BLaER1 treated with 17β-estradiol and CSF1 and Interleukin-3, amounts not matched to agents 10 nM and 100 nM (cell line): ENCODE measurements at regions not wholly inside any gene's neighbourhood (a gene's known extent, or its start where the extent isn't known, plus 50 kb on each side); places are given as distances from the start of the nearest gene placed in this dataset.

Source experiments
- H3K27ac ChIP-seq, 11 experiments: shearing (Covaris generic); formaldehyde crosslinking; 2 replicates each; pipeline ENCODE4 v1.8.1; 2022
- H3K27me3 ChIP-seq, 11 experiments: shearing (Covaris generic); formaldehyde crosslinking; 2 replicates each; pipeline ENCODE4 v1.8.1; 2022
- H3K36me3 ChIP-seq, 11 experiments: shearing (Covaris generic); formaldehyde crosslinking; 2 replicates each; pipeline ENCODE4 v1.8.1; 2022
- H3K4me1 ChIP-seq, 10 experiments: shearing (Covaris generic); formaldehyde crosslinking; 2 replicates each; pipeline ENCODE4 v1.8.1; 2022
- H3K4me2 ChIP-seq, 11 experiments: shearing (Covaris generic); formaldehyde crosslinking; 2 replicates each; pipeline ENCODE4 v1.8.1; 2022
- H3K4me3 ChIP-seq, 10 experiments: shearing (Covaris generic); formaldehyde crosslinking; 2 replicates each; pipeline ENCODE4 v1.8.1; 2022
- H3K9ac ChIP-seq, 11 experiments: shearing (Covaris generic); formaldehyde crosslinking; 2 replicates each; pipeline ENCODE4 v1.8.1; 2022
- H3K9me3 ChIP-seq, 11 experiments: shearing (Covaris generic); formaldehyde crosslinking; replicated peaks in 1 of 11; 2 replicates each; pipeline ENCODE4 v1.8.1; 2022
- H4K20me1 ChIP-seq, 11 experiments: shearing (Covaris generic); formaldehyde crosslinking; 2 replicates each; pipeline ENCODE4 v1.8.1; 2022
- Cebpa-rat ChIP-seq, 11 experiments: shearing (Covaris generic); IDR thresholded peaks; 2 replicates each; pipeline ENCODE4 v1.8.1; 2022

- H3K4me1 ChIP-seq = no peaks in the 10 kb centered on the region; a peak in 2 of 20 replicates
- no peak overlapping the region for H3K4me3 ChIP-seq
- H3K36me3 ChIP-seq = no peaks in the 10 kb centered on the region
- H3K9ac ChIP-seq = no peak overlapping the region
- no peak overlapping the region for H3K4me2 ChIP-seq
- H4K20me1 ChIP-seq = no peaks in the 10 kb centered on the region
- H3K27me3 ChIP-seq = no peaks in the 10 kb centered on the region
- TF ChIP-seq Cebpa-rat (IDR thresholded peaks at IDR 0.05) = no peak
- no peak overlapping the region for H3K27ac ChIP-seq
- H3K9me3 ChIP-seq = peaks cover 12 to 28% (median 18%) of the 10 kb centered on the region in 11 experiments; a peak in 20 of 22 replicates
These were observed 916.5 kb downstream of the AACS start for GRCh38 chr12:125981610-125982253.

DNA sequence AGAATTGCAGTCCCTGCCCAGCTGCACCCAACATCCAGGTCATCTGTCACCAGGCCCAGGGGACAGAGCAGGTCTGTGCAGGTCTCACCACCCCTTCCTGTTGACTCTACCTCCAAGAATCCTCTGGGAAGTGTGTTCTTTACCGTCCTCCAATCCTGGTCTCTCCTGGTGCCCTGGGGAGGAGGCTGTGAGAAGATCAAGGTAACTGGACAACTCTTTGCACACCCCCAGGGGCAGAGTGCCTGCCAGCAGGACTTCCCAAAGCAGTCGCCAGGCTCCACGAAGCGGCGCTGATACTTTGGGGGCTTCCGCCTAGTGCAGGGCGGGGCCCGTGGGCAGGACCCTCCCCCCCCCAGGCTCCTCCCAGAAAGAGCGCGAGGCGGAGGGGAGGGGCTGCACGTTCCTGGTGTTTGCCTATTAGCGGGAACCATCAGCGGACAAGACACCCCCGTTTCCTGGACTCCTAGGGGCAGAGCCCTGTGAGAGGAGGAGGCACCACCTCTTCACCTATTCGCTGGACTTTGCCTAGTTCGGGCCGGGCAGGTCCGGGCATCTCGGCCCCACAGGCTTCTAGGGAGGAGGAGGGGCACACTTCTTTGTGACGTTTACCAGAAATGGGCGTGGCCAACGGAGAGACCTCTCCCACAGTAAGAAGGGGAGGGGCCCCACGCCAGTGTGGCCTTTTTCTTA lies 918.0 kb downstream of the AACS start:
- no peak overlapping the region for H3K27ac ChIP-seq
- no peak overlapping the region for H3K9ac ChIP-seq
- no peaks in the 10 kb centered on the region; a peak in 2 of 20 replicates for H3K4me1 ChIP-seq
- no peaks in the 10 kb centered on the region for H3K27me3 ChIP-seq
- no peak overlapping the region for H3K4me2 ChIP-seq
- H3K9me3 ChIP-seq = peaks cover 12 to 28% (median 18%) of the 10 kb centered on the region in 11 experiments; a peak in 20 of 22 replicates
- H4K20me1 ChIP-seq = no peaks in the 10 kb centered on the region
- no peaks in the 10 kb centered on the region for H3K36me3 ChIP-seq
- no peak for TF ChIP-seq Cebpa-rat (IDR thresholded peaks at IDR 0.05)
- H3K4me3 ChIP-seq = no peak overlapping the region

- no peak overlapping the region for H3K4me3 ChIP-seq
- H3K36me3 ChIP-seq = no peaks in the 10 kb centered on the region
- no peak overlapping the region for H3K4me2 ChIP-seq
- no peak for TF ChIP-seq Cebpa-rat (IDR thresholded peaks at IDR 0.05)
- no peaks in the 10 kb centered on the region; a peak in 2 of 20 replicates for H3K4me1 ChIP-seq
- peaks cover 12 to 23% (median 18%) of the 10 kb centered on the region in 11 experiments; a peak in 20 of 22 replicates for H3K9me3 ChIP-seq
- no peaks in the 10 kb centered on the region for H4K20me1 ChIP-seq
- H3K27me3 ChIP-seq = no peaks in the 10 kb centered on the region
- H3K27ac ChIP-seq = no peak overlapping the region
- no peak overlapping the region for H3K9ac ChIP-seq
These were observed 918.7 kb downstream of the AACS start for GRCh38 chr12:125983784-125984500.

- H3K4me3 ChIP-seq = no peak overlapping the region
- TF ChIP-seq Cebpa-rat (IDR thresholded peaks at IDR 0.05) = no peak
- no peaks in the 10 kb centered on the region for H3K4me1 ChIP-seq
- no peak overlapping the region for H3K4me2 ChIP-seq
- peaks cover 7 to 10% (median 9%) of the 10 kb centered on the region in 11 experiments; a peak in 20 of 22 replicates for H3K9me3 ChIP-seq
- H3K27ac ChIP-seq = no peak overlapping the region
- H4K20me1 ChIP-seq = no peaks in the 10 kb centered on the region
- H3K27me3 ChIP-seq = no peaks in the 10 kb centered on the region
- H3K9ac ChIP-seq = no peak overlapping the region
- no peaks in the 10 kb centered on the region for H3K36me3 ChIP-seq
These were observed 923.3 kb downstream of the AACS start for GRCh38 chr12:125988545-125988944.

DNA sequence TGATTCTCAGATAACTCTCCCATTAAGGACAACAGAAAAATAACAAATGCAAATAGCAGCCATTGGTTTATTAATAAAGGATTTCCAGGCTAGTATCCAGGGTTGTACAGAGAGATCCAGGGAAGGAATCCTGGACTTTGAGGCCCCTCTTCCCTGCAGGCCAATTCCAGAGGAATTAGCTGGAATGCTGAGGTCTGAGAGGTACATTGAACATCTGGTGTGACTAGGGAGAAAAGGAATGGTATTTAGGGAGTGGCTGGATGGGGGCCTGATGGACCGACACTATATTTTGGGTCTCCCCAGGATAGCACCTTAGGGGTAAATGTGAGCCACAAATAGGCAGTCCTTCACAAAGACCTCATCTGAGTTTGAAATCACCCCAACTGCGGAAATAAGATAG lies 924.5 kb downstream of the AACS start:
- Histone ChIP-seq H3K4me1 (no peaks in the 10 kb centered on the region), H4K20me1 (no peaks in the 10 kb centered on the region), H3K4me3 (no peak overlapping the region), H3K36me3 (no peaks in the 10 kb centered on the region), H3K9ac (no peak overlapping the region), H3K9me3 (no peaks in the 10 kb centered on the region), H3K27me3 (no peaks in the 10 kb centered on the region), H3K4me2 (no peak overlapping the region), H3K27ac (no peak overlapping the region)
- TF ChIP-seq Cebpa-rat (IDR thresholded peaks at IDR 0.05) = no peak

- no peaks in the 10 kb centered on the region for H3K4me1 ChIP-seq
- H3K9me3 ChIP-seq = no peaks in the 10 kb centered on the region
- no peak overlapping the region for H3K9ac ChIP-seq
- no peaks in the 10 kb centered on the region for H4K20me1 ChIP-seq
- no peaks in the 10 kb centered on the region for H3K36me3 ChIP-seq
- H3K27ac ChIP-seq = no peak overlapping the region
- no peaks in the 10 kb centered on the region for H3K27me3 ChIP-seq
- no peak overlapping the region for H3K4me2 ChIP-seq
- TF ChIP-seq Cebpa-rat (IDR thresholded peaks at IDR 0.05) = no peak
- no peak overlapping the region for H3K4me3 ChIP-seq
These were observed 931.2 kb downstream of the AACS start for GRCh38 chr12:125996443-125996842.

GRCh38 chr12:125999628-126000027 lies 934.4 kb downstream of the AACS start:
- H3K9me3 ChIP-seq = peaks cover 12 to 20% (median 13%) of the 10 kb centered on the region in 11 experiments; a peak in 20 of 22 replicates
- no peak overlapping the region for H3K9ac ChIP-seq
- H3K4me1 ChIP-seq = no peaks in the 10 kb centered on the region
- no peak overlapping the region for H3K4me2 ChIP-seq
- H3K27ac ChIP-seq = no peak overlapping the region
- no peaks in the 10 kb centered on the region for H3K36me3 ChIP-seq
- no peak overlapping the region for H3K4me3 ChIP-seq
- H4K20me1 ChIP-seq = no peaks in the 10 kb centered on the region
- H3K27me3 ChIP-seq = no peaks in the 10 kb centered on the region
- no peak for TF ChIP-seq Cebpa-rat (IDR thresholded peaks at IDR 0.05)

DNA sequence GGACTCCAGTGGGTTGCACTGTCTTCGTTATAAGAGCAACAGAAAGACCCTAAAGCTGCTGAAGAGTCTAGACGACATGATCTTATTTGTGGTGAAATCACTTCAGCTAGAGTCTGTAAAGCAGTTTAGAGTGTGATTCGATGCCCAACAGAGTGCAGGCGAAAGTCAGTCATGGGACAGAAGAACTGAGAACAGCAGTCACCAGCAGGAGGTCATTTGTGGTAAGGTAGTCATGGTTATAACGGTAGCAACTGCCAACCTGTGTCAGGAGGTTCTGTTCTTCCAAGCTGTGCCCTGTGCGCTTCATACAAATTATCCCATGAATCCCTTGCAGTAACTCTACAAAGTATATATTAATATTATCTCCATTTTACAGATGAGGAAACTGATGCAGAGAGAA lies 954.1 kb downstream of the AACS start:
- H3K4me2 ChIP-seq = no peak overlapping the region
- H3K4me3 ChIP-seq = no peak overlapping the region
- no peaks in the 10 kb centered on the region for H3K36me3 ChIP-seq
- no peaks in the 10 kb centered on the region for H4K20me1 ChIP-seq
- no peaks in the 10 kb centered on the region for H3K4me1 ChIP-seq
- H3K9me3 ChIP-seq = peaks cover 42 to 54% (median 50%) of the 10 kb centered on the region in 11 experiments
- TF ChIP-seq Cebpa-rat (IDR thresholded peaks at IDR 0.05) = no peak
- H3K27ac ChIP-seq = no peak overlapping the region
- no peak overlapping the region for H3K9ac ChIP-seq
- no peaks in the 10 kb centered on the region for H3K27me3 ChIP-seq

GRCh38 chr12:126021675-126022074 lies 956.4 kb downstream of the AACS start:
- Histone ChIP-seq H3K9ac (no peak overlapping the region), H4K20me1 (no peaks in the 10 kb centered on the region), H3K4me2 (no peak overlapping the region), H3K4me3 (no peak overlapping the region), H3K27ac (no peak overlapping the region), H3K36me3 (no peaks in the 10 kb centered on the region), H3K9me3 (peaks cover 35 to 49% (median 42%) of the 10 kb centered on the region in 11 experiments), H3K27me3 (no peaks in the 10 kb centered on the region), H3K4me1 (no peaks in the 10 kb centered on the region)
- TF ChIP-seq Cebpa-rat (IDR thresholded peaks at IDR 0.05) = no peak
